ENCODE measurements at regions not wholly inside any gene's neighbourhood (a gene's known extent, or its start where the extent isn't known, plus 50 kb on each side); places are given as distances from the start of the nearest gene placed in this dataset.

- no peak overlapping the region for H3K4me3 Mint-ChIP-seq
- ChIA-PET CTCF (no interaction called here), POLR2A (no interaction called here)
- DNase-seq, result no peak
- no peaks in the 10 kb centered on the region for H3K36me3 Mint-ChIP-seq (ENCODE audit: low read depth)
- no peak for ATAC-seq
- no peaks in the 10 kb centered on the region for H3K27me3 Mint-ChIP-seq (ENCODE audit: low read depth)
- no peaks in the 10 kb centered on the region for H3K4me1 Mint-ChIP-seq (ENCODE audit: low read depth)
- H3K27ac Mint-ChIP-seq, result no peak overlapping the region
- H3K9me3 Mint-ChIP-seq (ENCODE audit: insufficient read depth), result peaks cover 27% of the 10 kb centered on the region
Observed at GRCh38 chr2:81283081-81283480, 978.5 kb upstream of the LRRTM1 start.

- Mint-ChIP-seq H3K4me1 (ENCODE audit: low read depth) (no peaks in the 10 kb centered on the region), H3K9me3 (ENCODE audit: insufficient read depth) (peaks cover 27% of the 10 kb centered on the region), H3K27me3 (ENCODE audit: low read depth) (no peaks in the 10 kb centered on the region), H3K27ac (no peak overlapping the region), H3K36me3 (ENCODE audit: low read depth) (no peaks in the 10 kb centered on the region), H3K4me3 (no peak overlapping the region)
- CTCF ChIA-PET, result no interaction called here
- no peak for ATAC-seq
- POLR2A ChIA-PET, result no interaction called here
- DNase-seq, result no peak
Observed at GRCh38 chr2:81282151-81282769, 977.7 kb upstream of the LRRTM1 start.

- ATAC-seq (no peak), DNase-seq (no peak)
- Mint-ChIP-seq H3K27ac (no peak overlapping the region), H3K4me1 (ENCODE audit: low read depth) (no peaks in the 10 kb centered on the region), H3K9me3 (ENCODE audit: insufficient read depth) (peaks cover 24% of the 10 kb centered on the region), H3K4me3 (no peak overlapping the region), H3K36me3 (ENCODE audit: low read depth) (no peaks in the 10 kb centered on the region), H3K27me3 (ENCODE audit: low read depth) (no peaks in the 10 kb centered on the region)
- POLR2A ChIA-PET, result no interaction called here
- CTCF ChIA-PET, result no interaction called here
Observed at GRCh38 chr2:81276595-81276994, 972.0 kb upstream of the LRRTM1 start.

- Mint-ChIP-seq H3K4me3 (no peak overlapping the region), H3K9me3 (ENCODE audit: insufficient read depth) (peaks cover 27% of the 10 kb centered on the region), H3K36me3 (ENCODE audit: low read depth) (no peaks in the 10 kb centered on the region), H3K27me3 (ENCODE audit: low read depth) (no peaks in the 10 kb centered on the region), H3K27ac (no peak overlapping the region), H3K4me1 (ENCODE audit: low read depth) (no peaks in the 10 kb centered on the region)
- no peak for DNase-seq
- no peak for ATAC-seq
- CTCF ChIA-PET, result no interaction called here
- POLR2A ChIA-PET, result no interaction called here
Observed at GRCh38 chr2:81266106-81266505, 961.6 kb upstream of the LRRTM1 start.

GRCh38 chr2:81263989-81264388 lies 959.4 kb upstream of the LRRTM1 start:
- Mint-ChIP-seq H3K27me3 (ENCODE audit: low read depth) (no peaks in the 10 kb centered on the region), H3K27ac (no peak overlapping the region), H3K36me3 (ENCODE audit: low read depth) (no peaks in the 10 kb centered on the region), H3K4me1 (ENCODE audit: low read depth) (no peaks in the 10 kb centered on the region), H3K4me3 (no peak overlapping the region), H3K9me3 (ENCODE audit: insufficient read depth) (peaks cover 28% of the 10 kb centered on the region)
- ChIA-PET POLR2A (interaction anchor here (0.7 kb wide), 1 partner anchor 1781 kb away, joined by 3 read pairs; no protein-coding TSS in a partner anchor), CTCF (no interaction called here)
- ATAC-seq (no peak), DNase-seq (no peak)

GRCh38 chr2:81260320-81260719 lies 955.8 kb upstream of the LRRTM1 start:
- CTCF ChIA-PET, result no interaction called here
- no peaks in the 10 kb centered on the region for H3K4me1 Mint-ChIP-seq (ENCODE audit: low read depth)
- DNase-seq, result no peak
- no peak for ATAC-seq
- no peaks in the 10 kb centered on the region for H3K36me3 Mint-ChIP-seq (ENCODE audit: low read depth)
- H3K27me3 Mint-ChIP-seq (ENCODE audit: low read depth), result no peaks in the 10 kb centered on the region
- POLR2A ChIA-PET, result no interaction called here
- H3K9me3 Mint-ChIP-seq (ENCODE audit: insufficient read depth), result peaks cover 14% of the 10 kb centered on the region
- no peak overlapping the region for H3K4me3 Mint-ChIP-seq
- H3K27ac Mint-ChIP-seq, result no peak overlapping the region

- Mint-ChIP-seq H3K27ac (no peak overlapping the region), H3K4me1 (ENCODE audit: low read depth) (no peaks in the 10 kb centered on the region), H3K36me3 (ENCODE audit: low read depth) (no peaks in the 10 kb centered on the region), H3K9me3 (ENCODE audit: insufficient read depth) (peaks cover 28% of the 10 kb centered on the region), H3K4me3 (no peak overlapping the region), H3K27me3 (ENCODE audit: low read depth) (no peaks in the 10 kb centered on the region)
- CTCF ChIA-PET, result no interaction called here
- DNase-seq, result no peak
- ATAC-seq, result no peak
- POLR2A ChIA-PET, result no interaction called here
Observed at GRCh38 chr2:81250270-81250669, 945.7 kb upstream of the LRRTM1 start.

- ChIA-PET POLR2A (no interaction called here), CTCF (no interaction called here)
- no peaks in the 10 kb centered on the region for H3K4me1 Mint-ChIP-seq (ENCODE audit: low read depth)
- DNase-seq (no peak), ATAC-seq (no peak)
- no peak overlapping the region for H3K27ac Mint-ChIP-seq
- no peak overlapping the region for H3K4me3 Mint-ChIP-seq
- peaks cover 21% of the 10 kb centered on the region for H3K9me3 Mint-ChIP-seq (ENCODE audit: insufficient read depth)
- H3K27me3 Mint-ChIP-seq (ENCODE audit: low read depth), result no peaks in the 10 kb centered on the region
- H3K36me3 Mint-ChIP-seq (ENCODE audit: low read depth), result no peaks in the 10 kb centered on the region
Observed at GRCh38 chr2:81249152-81249551, 944.6 kb upstream of the LRRTM1 start.

- no peak overlapping the region for H3K27ac Mint-ChIP-seq
- H3K27me3 Mint-ChIP-seq (ENCODE audit: low read depth), result no peaks in the 10 kb centered on the region
- POLR2A ChIA-PET, result no interaction called here
- CTCF ChIA-PET, result no interaction called here
- H3K4me3 Mint-ChIP-seq, result no peak overlapping the region
- H3K4me1 Mint-ChIP-seq (ENCODE audit: low read depth), result no peaks in the 10 kb centered on the region
- no peak for ATAC-seq
- DNase-seq, result no peak
- no peaks in the 10 kb centered on the region for H3K36me3 Mint-ChIP-seq (ENCODE audit: low read depth)
- peaks cover 21% of the 10 kb centered on the region for H3K9me3 Mint-ChIP-seq (ENCODE audit: insufficient read depth)
Observed at GRCh38 chr2:81247648-81248047, 943.1 kb upstream of the LRRTM1 start.

- POLR2A ChIA-PET, result no interaction called here
- H3K4me3 Mint-ChIP-seq, result no peak overlapping the region
Observed at GRCh38 chr2:81242501-81242900, 937.9 kb upstream of the LRRTM1 start.

GRCh38 chr2:81238462-81238861 lies 933.9 kb upstream of the LRRTM1 start:
- H3K4me3 Mint-ChIP-seq, result no peak overlapping the region
- no peaks in the 10 kb centered on the region for H3K27me3 Mint-ChIP-seq (ENCODE audit: low read depth)
- ATAC-seq, result no peak
- ChIA-PET POLR2A (no interaction called here), CTCF (no interaction called here)
- no peaks in the 10 kb centered on the region for H3K9me3 Mint-ChIP-seq (ENCODE audit: insufficient read depth)
- no peaks in the 10 kb centered on the region for H3K4me1 Mint-ChIP-seq (ENCODE audit: low read depth)
- no peak overlapping the region for H3K27ac Mint-ChIP-seq
- H3K36me3 Mint-ChIP-seq (ENCODE audit: low read depth), result no peaks in the 10 kb centered on the region
- DNase-seq, result no peak

More at GRCh38 chr2:81242501-81242900, 937.9 kb upstream of the LRRTM1 start:
- Mint-ChIP-seq H3K27me3 (ENCODE audit: low read depth) (no peaks in the 10 kb centered on the region), H3K4me1 (ENCODE audit: low read depth) (no peaks in the 10 kb centered on the region), H3K36me3 (ENCODE audit: low read depth) (no peaks in the 10 kb centered on the region), H3K27ac (no peak overlapping the region), H3K9me3 (ENCODE audit: insufficient read depth) (peaks cover 11% of the 10 kb centered on the region)
- ATAC-seq, result no peak
- CTCF ChIA-PET, result no interaction called here
- no peak for DNase-seq

- POLR2A ChIA-PET, result no interaction called here
- CTCF ChIA-PET, result no interaction called here
- no peaks in the 10 kb centered on the region for H3K4me1 Mint-ChIP-seq (ENCODE audit: low read depth)
- H3K9me3 Mint-ChIP-seq (ENCODE audit: insufficient read depth), result peaks cover 9% of the 10 kb centered on the region
- no peaks in the 10 kb centered on the region for H3K27me3 Mint-ChIP-seq (ENCODE audit: low read depth)
- H3K27ac Mint-ChIP-seq, result no peak overlapping the region
- ATAC-seq, result no peak
- no peak overlapping the region for H3K4me3 Mint-ChIP-seq
- DNase-seq, result no peak
- no peaks in the 10 kb centered on the region for H3K36me3 Mint-ChIP-seq (ENCODE audit: low read depth)
Observed at GRCh38 chr2:81235601-81236000, 931.0 kb upstream of the LRRTM1 start.

- DNase-seq (no peak), ATAC-seq (no peak)
- CTCF ChIA-PET, result no interaction called here
- no peaks in the 10 kb centered on the region for H3K36me3 Mint-ChIP-seq (ENCODE audit: low read depth)
- H3K4me3 Mint-ChIP-seq, result no peak overlapping the region
- peaks cover 9% of the 10 kb centered on the region for H3K9me3 Mint-ChIP-seq (ENCODE audit: insufficient read depth)
- no peaks in the 10 kb centered on the region for H3K4me1 Mint-ChIP-seq (ENCODE audit: low read depth)
- no peaks in the 10 kb centered on the region for H3K27me3 Mint-ChIP-seq (ENCODE audit: low read depth)
- no peak overlapping the region for H3K27ac Mint-ChIP-seq
- POLR2A ChIA-PET, result no interaction called here
Observed at GRCh38 chr2:81234711-81235110, 930.2 kb upstream of the LRRTM1 start.

Data from activated CD8-positive, alpha-beta T cell treated with anti-CD3 and anti-CD28 coated beads, Interleukin-2, amount 10 ng/mL, durations not matched to agents 7 days and 5 days (primary cell).